ENCODE measurements at regions not wholly inside any gene's neighbourhood (a gene's known extent, or its start where the extent isn't known, plus 50 kb on each side); places are given as distances from the start of the nearest gene placed in this dataset.

GRCh38 chr4:64883087-64883807 lies 474.0 kb upstream of the TECRL start:
- TF ChIP-seq, protein P1, sequence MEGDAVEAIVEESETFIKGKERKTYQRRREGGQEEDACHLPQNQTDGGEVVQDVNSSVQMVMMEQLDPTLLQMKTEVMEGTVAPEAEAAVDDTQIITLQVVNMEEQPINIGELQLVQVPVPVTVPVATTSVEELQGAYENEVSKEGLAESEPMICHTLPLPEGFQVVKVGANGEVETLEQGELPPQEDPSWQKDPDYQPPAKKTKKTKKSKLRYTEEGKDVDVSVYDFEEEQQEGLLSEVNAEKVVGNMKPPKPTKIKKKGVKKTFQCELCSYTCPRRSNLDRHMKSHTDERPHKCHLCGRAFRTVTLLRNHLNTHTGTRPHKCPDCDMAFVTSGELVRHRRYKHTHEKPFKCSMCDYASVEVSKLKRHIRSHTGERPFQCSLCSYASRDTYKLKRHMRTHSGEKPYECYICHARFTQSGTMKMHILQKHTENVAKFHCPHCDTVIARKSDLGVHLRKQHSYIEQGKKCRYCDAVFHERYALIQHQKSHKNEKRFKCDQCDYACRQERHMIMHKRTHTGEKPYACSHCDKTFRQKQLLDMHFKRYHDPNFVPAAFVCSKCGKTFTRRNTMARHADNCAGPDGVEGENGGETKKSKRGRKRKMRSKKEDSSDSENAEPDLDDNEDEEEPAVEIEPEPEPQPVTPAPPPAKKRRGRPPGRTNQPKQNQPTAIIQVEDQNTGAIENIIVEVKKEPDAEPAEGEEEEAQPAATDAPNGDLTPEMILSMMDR (IDR thresholded peaks at IDR 0.05) = no peak
- TF ChIP-seq EP300 (IDR thresholded peaks at IDR 0.05) (no peak), POLR2A (IDR thresholded peaks at IDR 0.05) (no peak), POLR2AphosphoS5 (IDR thresholded peaks at IDR 0.05) (no peak)
